Calu3 (cell line): ENCODE measurements at regions not wholly inside any gene's neighbourhood (a gene's known extent, or its start where the extent isn't known, plus 50 kb on each side); places are given as distances from the start of the nearest gene placed in this dataset.

Source experiments
- BruUV-seq: library from RNA; stranded (reverse); fragments of 400-500 nt; replicated peaks from 2 replicates; lab custom pipeline; 2021; lab: Mats Ljungman, UMichigan
- CTCF ChIA-PET: fragments of 300-600 bp; sonication (Branson Sonifier 250); formaldehyde crosslinking; loops from one replicate; lab custom pipeline; 2022; ENCODE audit warnings: antibody characterized with exemption; lab: Charles Lee
- DNase-seq: peaks from one replicate; pipeline ENCODE4 v3.0.0; 2022
- H3K27ac Mint-ChIP-seq: one replicate; pipeline ENCODE4 v1.8.0; 2022; ENCODE audit warnings: mixed read lengths; ENCODE audit not compliant: unreplicated experiment
- H3K27me3 Mint-ChIP-seq: one replicate; pipeline ENCODE4 v1.8.0; 2022; ENCODE audit warnings: mixed read lengths; ENCODE audit not compliant: unreplicated experiment
- H3K36me3 Mint-ChIP-seq: one replicate; pipeline ENCODE4 v1.8.0; 2022; ENCODE audit warnings: mild to moderate bottlenecking, moderate library complexity, mixed read lengths; ENCODE audit not compliant: insufficient read depth, unreplicated experiment
- H3K4me1 Mint-ChIP-seq: one replicate; pipeline ENCODE4 v1.8.0; 2022; ENCODE audit warnings: mild to moderate bottlenecking, low read depth, mixed read lengths; ENCODE audit not compliant: unreplicated experiment
- H3K4me3 Mint-ChIP-seq: one replicate; pipeline ENCODE4 v1.8.0; 2022; ENCODE audit warnings: mild to moderate bottlenecking, low read depth, moderate library complexity, mixed read lengths; ENCODE audit not compliant: unreplicated experiment
- H3K9me3 Mint-ChIP-seq: one replicate; pipeline ENCODE4 v1.8.0; 2022; ENCODE audit warnings: low read depth, mixed read lengths; ENCODE audit not compliant: unreplicated experiment
- intact Hi-C: fragments of 100-400 bp; cut with micrococcal nuclease; formaldehyde crosslinking; loops from one replicate; pipeline ENCODE4 v1.10.0; 2022; ENCODE audit not compliant: unreplicated experiment
- TF ChIP-seq, protein P1 (sequence below): fragments of 200-600 bp; IDR thresholded peaks from one replicate; pipeline ENCODE4 v1.8.0; 2022; ENCODE audit warnings: antibody characterized with exemption; ENCODE audit not compliant: unreplicated experiment

DNA sequence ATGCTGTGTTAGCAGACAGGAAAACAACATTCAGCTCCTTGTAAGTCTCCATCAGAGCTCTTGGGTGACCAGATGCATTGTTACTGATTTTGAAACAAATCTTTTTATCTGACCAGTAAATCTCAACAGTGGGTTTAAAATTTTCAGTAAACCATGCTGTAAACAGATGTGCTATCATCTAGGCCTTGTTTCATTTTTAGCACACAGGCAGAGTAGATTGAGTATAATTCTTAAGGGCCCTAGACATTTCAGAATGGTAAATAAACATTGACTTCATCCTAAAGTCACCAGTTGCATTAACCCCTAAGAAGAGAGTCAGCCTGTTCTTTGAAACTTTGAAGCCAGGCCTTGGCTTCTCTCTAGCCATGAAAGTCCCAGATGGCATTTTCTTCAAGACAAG, 237.2 kb upstream of the BMP2 start:
- CTCF ChIA-PET: no interaction called here
- peaks cover 3% of the 10 kb centered on the region for H3K36me3 Mint-ChIP-seq
- no peaks in the 10 kb centered on the region for H3K27me3 Mint-ChIP-seq
- no TSS peak for BruUV-seq
- H3K9me3 Mint-ChIP-seq: no peaks in the 10 kb centered on the region
- H3K4me3 Mint-ChIP-seq: no peak overlapping the region
- intact Hi-C loops: no loop called here
- H3K27ac Mint-ChIP-seq: no peak overlapping the region
- TF ChIP-seq, protein P1, sequence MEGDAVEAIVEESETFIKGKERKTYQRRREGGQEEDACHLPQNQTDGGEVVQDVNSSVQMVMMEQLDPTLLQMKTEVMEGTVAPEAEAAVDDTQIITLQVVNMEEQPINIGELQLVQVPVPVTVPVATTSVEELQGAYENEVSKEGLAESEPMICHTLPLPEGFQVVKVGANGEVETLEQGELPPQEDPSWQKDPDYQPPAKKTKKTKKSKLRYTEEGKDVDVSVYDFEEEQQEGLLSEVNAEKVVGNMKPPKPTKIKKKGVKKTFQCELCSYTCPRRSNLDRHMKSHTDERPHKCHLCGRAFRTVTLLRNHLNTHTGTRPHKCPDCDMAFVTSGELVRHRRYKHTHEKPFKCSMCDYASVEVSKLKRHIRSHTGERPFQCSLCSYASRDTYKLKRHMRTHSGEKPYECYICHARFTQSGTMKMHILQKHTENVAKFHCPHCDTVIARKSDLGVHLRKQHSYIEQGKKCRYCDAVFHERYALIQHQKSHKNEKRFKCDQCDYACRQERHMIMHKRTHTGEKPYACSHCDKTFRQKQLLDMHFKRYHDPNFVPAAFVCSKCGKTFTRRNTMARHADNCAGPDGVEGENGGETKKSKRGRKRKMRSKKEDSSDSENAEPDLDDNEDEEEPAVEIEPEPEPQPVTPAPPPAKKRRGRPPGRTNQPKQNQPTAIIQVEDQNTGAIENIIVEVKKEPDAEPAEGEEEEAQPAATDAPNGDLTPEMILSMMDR: no peak
- no peak for DNase-seq
- peaks cover 9% of the 10 kb centered on the region for H3K4me1 Mint-ChIP-seq

DNA sequence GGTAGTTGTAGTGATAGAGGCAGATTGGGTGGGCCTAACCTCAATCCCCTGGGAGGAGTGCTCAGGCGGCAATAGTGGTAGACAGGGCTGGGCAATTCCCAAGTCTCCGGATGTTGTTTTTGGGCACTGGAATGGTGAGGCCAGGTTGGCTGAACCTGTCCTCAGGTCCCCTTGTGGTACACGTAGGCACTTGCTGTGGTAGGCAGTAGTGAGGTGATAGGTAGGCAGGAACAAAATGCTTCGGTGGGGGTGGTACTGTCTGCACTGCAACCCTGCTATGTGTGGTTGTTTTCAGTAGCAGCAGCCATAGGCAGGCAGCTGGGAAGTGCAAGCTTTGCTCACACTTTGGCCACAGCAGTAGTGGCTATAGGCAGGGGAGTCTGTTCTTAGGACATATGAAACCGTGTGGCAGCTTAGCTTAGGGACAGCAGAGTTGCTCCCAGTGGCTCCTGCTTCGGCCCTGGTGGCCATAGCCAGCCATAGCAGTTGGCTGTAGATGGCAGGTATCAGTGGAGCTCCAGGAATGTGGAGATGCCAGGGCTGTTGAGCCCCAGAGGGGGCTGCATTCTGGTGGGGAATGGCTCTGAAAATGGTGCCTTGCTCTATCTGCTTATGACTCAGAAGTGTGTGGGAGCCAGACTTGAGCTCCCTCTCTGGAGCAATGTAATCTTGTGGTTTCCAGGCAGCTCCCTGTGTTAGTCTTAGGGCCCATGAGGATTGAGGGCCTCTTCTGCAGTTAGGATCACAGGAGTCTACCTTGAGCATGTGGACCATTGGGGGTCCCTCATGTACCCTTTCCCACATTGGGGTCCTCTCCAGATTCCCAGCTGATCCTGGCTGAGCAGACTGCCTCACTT, 241.8 kb upstream of the BMP2 start:
- DNase-seq: peak; percentile 5
- CTCF ChIA-PET: no interaction called here
- peaks cover 2% of the 10 kb centered on the region for H3K9me3 Mint-ChIP-seq
- TF ChIP-seq, protein P1: no peak
- no peak overlapping the region for H3K27ac Mint-ChIP-seq
- no TSS peak for BruUV-seq
- H3K27me3 Mint-ChIP-seq: no peaks in the 10 kb centered on the region
- peaks cover 2% of the 10 kb centered on the region for H3K4me1 Mint-ChIP-seq
- peaks cover 5% of the 10 kb centered on the region for H3K36me3 Mint-ChIP-seq
- intact Hi-C loops: no loop called here
- H3K4me3 Mint-ChIP-seq: no peak overlapping the region

DNA sequence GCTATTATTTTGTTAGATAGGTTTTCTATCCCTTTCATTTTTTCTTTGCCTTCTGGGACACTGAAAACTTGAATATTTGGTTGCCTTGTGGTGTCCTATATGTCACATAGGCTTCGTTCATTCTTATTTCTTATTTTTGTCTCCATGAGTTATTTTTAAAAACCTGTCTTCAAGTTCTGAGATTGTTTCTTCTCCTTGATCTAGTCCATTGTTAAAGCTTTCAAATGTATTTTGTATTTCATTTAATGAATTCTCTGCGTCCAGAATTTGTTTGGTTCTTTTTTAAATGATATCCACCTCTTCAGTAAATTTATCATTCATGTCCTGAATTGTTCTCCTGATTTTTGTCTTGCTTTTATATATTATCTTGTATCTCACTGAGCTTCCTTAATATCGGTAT, 243.2 kb upstream of the BMP2 start:
- Mint-ChIP-seq H3K36me3 (peaks cover 5% of the 10 kb centered on the region), H3K4me1 (peaks cover 10% of the 10 kb centered on the region), H3K27me3 (no peaks in the 10 kb centered on the region), H3K27ac (no peak overlapping the region), H3K9me3 (peaks cover 2% of the 10 kb centered on the region), H3K4me3 (no peak overlapping the region)
- DNase-seq: no peak
- intact Hi-C loops: no loop called here
- BruUV-seq: no TSS peak
- CTCF ChIA-PET: no interaction called here
- TF ChIP-seq, protein P1: no peak

DNA sequence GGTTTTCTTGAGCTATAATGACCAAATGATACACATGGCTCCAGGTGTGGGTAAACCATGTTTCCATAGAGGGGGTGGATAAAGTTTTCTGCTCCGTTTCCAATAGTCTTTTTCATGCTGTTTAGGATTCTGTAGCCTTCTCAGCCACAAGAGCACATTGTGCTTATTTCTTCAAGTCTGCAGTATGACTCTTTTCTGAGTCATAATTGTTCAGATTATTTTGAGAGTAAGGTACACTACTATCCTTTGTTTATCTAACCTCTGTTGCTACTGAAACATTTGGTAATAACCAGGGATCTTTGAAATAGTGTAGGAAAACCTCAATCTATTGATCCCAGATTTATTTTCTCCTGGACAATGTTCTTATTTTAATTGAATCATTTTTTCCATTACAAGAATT, 247.9 kb upstream of the BMP2 start:
- TF ChIP-seq, protein P1: no peak

More for the DNA sequence above, 247.9 kb upstream of the BMP2 start:
- peaks cover 2% of the 10 kb centered on the region for H3K9me3 Mint-ChIP-seq
- H3K27ac Mint-ChIP-seq: peak overlapping the region; percentile 42
- no peaks in the 10 kb centered on the region for H3K36me3 Mint-ChIP-seq
- no TSS peak for BruUV-seq
- DNase-seq: no peak
- CTCF ChIA-PET: no interaction called here
- intact Hi-C loops: loop anchor here (5.0 kb wide), 1 partner anchor 58 kb away; no protein-coding TSS in a partner anchor
- H3K4me1 Mint-ChIP-seq: peaks cover 12% of the 10 kb centered on the region
- no peak overlapping the region for H3K4me3 Mint-ChIP-seq
- no peaks in the 10 kb centered on the region for H3K27me3 Mint-ChIP-seq
